ENCODE measurements at regions not wholly inside any gene's neighbourhood (a gene's known extent, or its start where the extent isn't known, plus 50 kb on each side); places are given as distances from the start of the nearest gene placed in this dataset.

DNA sequence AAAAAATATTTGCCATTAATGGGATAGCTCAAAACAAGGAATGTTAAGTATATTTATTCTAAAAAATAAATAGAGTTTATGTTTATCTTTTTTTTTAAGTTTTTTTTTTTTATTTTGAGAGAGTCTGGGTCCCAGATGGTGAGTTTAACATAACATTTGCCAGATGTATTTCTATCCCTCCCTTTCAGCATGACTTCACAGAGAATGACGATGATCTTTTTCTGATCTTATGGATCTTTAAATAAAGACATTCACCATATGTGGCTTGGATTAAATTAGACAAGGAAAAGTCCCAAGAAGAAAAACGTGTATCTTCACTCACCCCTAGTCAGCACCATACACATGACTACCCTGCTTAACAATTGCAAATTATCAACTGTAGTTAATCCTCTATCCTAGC lies 839.8 kb upstream of the CNTN5 start:
- TF ChIP-seq, protein P1, sequence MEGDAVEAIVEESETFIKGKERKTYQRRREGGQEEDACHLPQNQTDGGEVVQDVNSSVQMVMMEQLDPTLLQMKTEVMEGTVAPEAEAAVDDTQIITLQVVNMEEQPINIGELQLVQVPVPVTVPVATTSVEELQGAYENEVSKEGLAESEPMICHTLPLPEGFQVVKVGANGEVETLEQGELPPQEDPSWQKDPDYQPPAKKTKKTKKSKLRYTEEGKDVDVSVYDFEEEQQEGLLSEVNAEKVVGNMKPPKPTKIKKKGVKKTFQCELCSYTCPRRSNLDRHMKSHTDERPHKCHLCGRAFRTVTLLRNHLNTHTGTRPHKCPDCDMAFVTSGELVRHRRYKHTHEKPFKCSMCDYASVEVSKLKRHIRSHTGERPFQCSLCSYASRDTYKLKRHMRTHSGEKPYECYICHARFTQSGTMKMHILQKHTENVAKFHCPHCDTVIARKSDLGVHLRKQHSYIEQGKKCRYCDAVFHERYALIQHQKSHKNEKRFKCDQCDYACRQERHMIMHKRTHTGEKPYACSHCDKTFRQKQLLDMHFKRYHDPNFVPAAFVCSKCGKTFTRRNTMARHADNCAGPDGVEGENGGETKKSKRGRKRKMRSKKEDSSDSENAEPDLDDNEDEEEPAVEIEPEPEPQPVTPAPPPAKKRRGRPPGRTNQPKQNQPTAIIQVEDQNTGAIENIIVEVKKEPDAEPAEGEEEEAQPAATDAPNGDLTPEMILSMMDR (IDR thresholded peaks at IDR 0.05): no peak
- Mint-ChIP-seq H3K36me3 (ENCODE audit: low read depth) (no peaks in the 10 kb centered on the region), H3K9me3 (peaks cover 8% of the 10 kb centered on the region), H3K27ac (no peak overlapping the region), H3K4me3 (no peak overlapping the region), H3K27me3 (no peaks in the 10 kb centered on the region), H3K4me1 (ENCODE audit: low read depth) (no peaks in the 10 kb centered on the region)
- ChIA-PET CTCF (no interaction called here), POLR2A (no interaction called here)
- intact Hi-C loops (cut with micrococcal nuclease): no loop called here
- DNase-seq (no peak), ATAC-seq (no peak)

DNA sequence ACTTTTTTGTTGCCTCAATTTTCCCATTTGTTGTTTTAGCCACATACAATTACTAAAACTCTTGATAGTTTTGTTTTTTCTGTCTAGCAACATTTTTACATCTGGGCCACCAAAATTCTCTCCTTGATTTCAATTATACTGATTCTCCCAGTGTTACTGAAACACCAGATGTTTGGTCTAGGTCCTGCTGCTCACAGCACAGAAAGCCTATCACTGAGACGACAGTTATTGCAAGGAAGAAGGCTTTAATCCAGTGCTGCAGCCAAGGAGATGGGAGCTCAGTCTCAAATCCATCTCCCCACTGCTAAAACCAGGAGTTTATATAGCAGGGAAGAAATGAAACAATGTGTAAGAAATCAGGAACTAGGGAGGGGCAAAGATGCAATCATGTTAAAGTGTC lies 837.7 kb upstream of the CNTN5 start:
- Mint-ChIP-seq H3K9me3 (peaks cover 6% of the 10 kb centered on the region), H3K4me1 (ENCODE audit: low read depth) (no peaks in the 10 kb centered on the region), H3K27ac (no peak overlapping the region), H3K36me3 (ENCODE audit: low read depth) (no peaks in the 10 kb centered on the region), H3K4me3 (no peak overlapping the region), H3K27me3 (no peaks in the 10 kb centered on the region)
- POLR2A ChIA-PET: no interaction called here
- TF ChIP-seq, protein P1 (IDR thresholded peaks at IDR 0.05): no peak
- CTCF ChIA-PET: no interaction called here
- DNase-seq (no peak), ATAC-seq (no peak)
- intact Hi-C loops (cut with micrococcal nuclease): no loop called here

DNA sequence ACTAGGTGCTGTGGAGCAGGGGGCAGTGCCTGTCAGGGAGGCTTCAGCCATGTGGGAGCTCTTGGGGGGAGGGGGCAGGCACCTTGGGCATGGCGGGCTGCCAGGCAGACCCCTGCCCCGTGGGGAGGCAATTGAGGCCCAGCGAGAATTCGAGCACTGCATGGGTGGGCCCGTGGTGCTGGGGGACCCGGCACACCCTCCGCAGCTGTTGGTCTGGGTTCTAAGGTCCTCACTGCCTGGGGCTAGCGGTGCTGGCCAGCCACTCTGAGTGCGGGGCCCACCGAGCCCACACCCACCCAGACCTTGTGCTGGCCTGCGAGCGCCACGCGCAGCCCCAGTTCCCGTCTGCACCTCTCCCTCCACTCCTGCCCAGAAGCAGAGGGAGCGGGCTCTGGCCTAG lies 835.5 kb upstream of the CNTN5 start:
- no peaks in the 10 kb centered on the region for H3K27me3 Mint-ChIP-seq
- H3K4me1 Mint-ChIP-seq (ENCODE audit: low read depth): no peaks in the 10 kb centered on the region
- ChIA-PET CTCF (interaction anchor here (0.6 kb wide), 1 partner anchor 113 kb away, joined by 3 read pairs; no protein-coding TSS in a partner anchor), POLR2A (no interaction called here)
- TF ChIP-seq, protein P1 (IDR thresholded peaks at IDR 0.05): no peak
- H3K36me3 Mint-ChIP-seq (ENCODE audit: low read depth): no peaks in the 10 kb centered on the region
- no peak for DNase-seq
- no peak overlapping the region for H3K27ac Mint-ChIP-seq
- peaks cover 5% of the 10 kb centered on the region for H3K9me3 Mint-ChIP-seq
- intact Hi-C loops (cut with micrococcal nuclease): no loop called here
- no peak overlapping the region for H3K4me3 Mint-ChIP-seq
- no peak for ATAC-seq

DNA sequence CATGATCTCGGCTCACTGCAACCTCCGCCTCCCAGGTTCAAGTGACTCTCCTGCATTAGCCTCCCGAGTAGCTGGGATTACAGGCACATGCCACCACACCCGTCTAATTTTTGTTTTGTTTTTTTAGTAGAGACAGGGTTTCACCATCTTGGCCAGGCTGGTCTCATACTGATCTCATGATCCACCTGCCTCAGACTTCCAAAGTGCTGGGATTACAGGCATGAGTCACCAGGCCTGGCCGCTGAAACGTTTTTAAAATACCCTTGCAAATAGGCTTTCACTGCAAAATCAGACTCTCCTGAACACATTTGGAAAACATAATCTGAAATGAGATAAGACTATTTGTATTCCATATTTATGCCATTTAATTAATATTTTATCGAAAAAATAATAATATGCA lies 826.1 kb upstream of the CNTN5 start:
- CTCF ChIA-PET: no interaction called here
- H3K4me1 Mint-ChIP-seq (ENCODE audit: low read depth): no peaks in the 10 kb centered on the region
- DNase-seq (no peak), ATAC-seq (no peak)
- no peak overlapping the region for H3K4me3 Mint-ChIP-seq
- H3K36me3 Mint-ChIP-seq (ENCODE audit: low read depth): no peaks in the 10 kb centered on the region
- peaks cover 2% of the 10 kb centered on the region for H3K9me3 Mint-ChIP-seq
- intact Hi-C loops (cut with micrococcal nuclease): no loop called here
- no peaks in the 10 kb centered on the region for H3K27me3 Mint-ChIP-seq
- POLR2A ChIA-PET: no interaction called here
- H3K27ac Mint-ChIP-seq: no peak overlapping the region
- TF ChIP-seq, protein P1 (IDR thresholded peaks at IDR 0.05): no peak

DNA sequence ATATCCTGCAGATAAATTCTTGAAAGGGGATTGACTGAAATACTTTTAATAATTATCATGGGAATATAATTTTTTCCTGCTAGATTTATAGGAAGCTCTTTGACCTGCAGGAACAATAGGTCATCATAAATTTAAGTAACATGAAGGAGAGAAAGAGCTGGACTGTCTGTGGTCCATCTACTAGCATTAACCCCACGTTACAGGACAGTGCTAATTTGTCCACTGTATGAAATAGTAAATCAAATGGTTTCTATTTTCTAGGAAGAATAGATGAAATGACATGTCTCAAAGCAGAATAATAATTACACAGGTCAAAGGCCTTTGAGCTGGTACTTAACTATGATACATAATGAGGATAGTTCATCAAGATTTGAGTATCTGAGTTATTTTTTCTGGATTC lies 825.4 kb upstream of the CNTN5 start:
- H3K27me3 Mint-ChIP-seq: no peaks in the 10 kb centered on the region
- intact Hi-C loops (cut with micrococcal nuclease): no loop called here
- H3K27ac Mint-ChIP-seq: no peak overlapping the region

More for the DNA sequence above, 825.4 kb upstream of the CNTN5 start:
- CTCF ChIA-PET: no interaction called here
- Mint-ChIP-seq H3K36me3 (ENCODE audit: low read depth) (no peaks in the 10 kb centered on the region), H3K9me3 (peaks cover 2% of the 10 kb centered on the region), H3K4me1 (ENCODE audit: low read depth) (no peaks in the 10 kb centered on the region), H3K4me3 (no peak overlapping the region)
- TF ChIP-seq, protein P1 (IDR thresholded peaks at IDR 0.05): no peak
- no peak for DNase-seq
- POLR2A ChIA-PET: no interaction called here
- ATAC-seq: no peak
